Panc1 (cell line): ENCODE measurements at regions not wholly inside any gene's neighbourhood (a gene's known extent, or its start where the extent isn't known, plus 50 kb on each side); places are given as distances from the start of the nearest gene placed in this dataset.

Source experiments
- ATAC-seq: fragments of 200-7000 bp; cut with Tn5 transposase; 2 replicates; pipeline ENCODE4 v1.9.1; 2020; ENCODE audit warnings: mild to moderate bottlenecking, moderate library complexity
- BruUV-seq: library from RNA; stranded (reverse); fragments of 400-500 nt; replicated peaks from 2 replicates; lab custom pipeline; 2021; lab: Mats Ljungman, UMichigan
- CTCF ChIA-PET: fragments of 300-600 bp; sonication (Branson Sonifier 250); formaldehyde crosslinking; loops from one replicate; lab custom pipeline; 2022; ENCODE audit warnings: antibody characterized with exemption; lab: Charles Lee
- POLR2A ChIA-PET: fragments of 300-600 bp; sonication (Branson Sonifier 250); formaldehyde crosslinking; loops from one replicate; lab custom pipeline; 2022; ENCODE audit warnings: antibody characterized with exemption; lab: Charles Lee
- DNase-seq: peaks from one replicate; pipeline ENCODE4 v3.0.0-alpha.2; 2010; ENCODE audit warnings: low read depth, low spot score
- H3K27ac ChIP-seq: 2 replicates; pipeline ENCODE4 v1.5.1; 2011; ENCODE audit warnings: mild to moderate bottlenecking, low read length, inconsistent platforms
- H3K27me3 ChIP-seq: fragments of 200-500 bp; sonication (Bioruptor generic); 2 replicates; pipeline ENCODE4 v1.6.0; 2014; ENCODE audit warnings: low read length, inconsistent platforms; ENCODE audit not compliant: control insufficient read depth, insufficient read depth
- H3K36me3 ChIP-seq: fragments of 200-500 bp; sonication (Bioruptor generic); 2 replicates; pipeline ENCODE4 v1.5.1; 2014; ENCODE audit warnings: inconsistent platforms, mild to moderate bottlenecking, low read length, moderate library complexity; ENCODE audit not compliant: control insufficient read depth, insufficient read depth
- H3K4me1 ChIP-seq: 2 replicates; pipeline ENCODE4 v1.5.1; 2011; ENCODE audit warnings: inconsistent platforms, mild to moderate bottlenecking, low read length, moderate library complexity; ENCODE audit not compliant: control insufficient read depth, insufficient read depth
- H3K4me3 ChIP-seq, 2 experiments: 2 replicates each; pipeline ENCODE4 v1.5.1; 2011 to 2012; ENCODE audit warnings: low read depth in 2 of 2, low read length in 2 of 2, mild to moderate bottlenecking in 2 of 2, inconsistent platforms in 1 of 2, moderate library complexity in 1 of 2
- H3K9me3 ChIP-seq: fragments of 200-500 bp; sonication (Bioruptor generic); 2 replicates; pipeline ENCODE4 v1.5.1; 2014; ENCODE audit warnings: low read depth, mild to moderate bottlenecking, inconsistent platforms, low read length, moderate library complexity; ENCODE audit not compliant: control insufficient read depth, insufficient read depth
- POLR2AphosphoS5 ChIP-seq: IDR thresholded peaks from 2 replicates; pipeline ENCODE4 v1.6.1; 2012; ENCODE audit warnings: mild to moderate bottlenecking, low read depth, low read length, moderate library complexity
- SIN3A ChIP-seq: IDR thresholded peaks from 2 replicates; pipeline ENCODE4 v1.6.1; 2012; ENCODE audit warnings: low read depth, mild to moderate bottlenecking, low read length, moderate library complexity, borderline replicate concordance; ENCODE audit not compliant: insufficient read depth
- TCF7L2 ChIP-seq: IDR thresholded peaks from 2 replicates; pipeline ENCODE4 v1.6.1; 2011; ENCODE audit warnings: mild to moderate bottlenecking, low read depth, low read length, inconsistent platforms
- in situ Hi-C: cut with HindIII; loops from 2 replicates; pipeline ENCODE4 v1.10.0; 2016; ENCODE audit warnings: low sequenced_read_pairs, low pct_unique_long_range_greater_than_20kb
- intact Hi-C: fragments of 100-400 bp; cut with micrococcal nuclease; formaldehyde crosslinking; loops from one replicate; pipeline ENCODE4 v1.10.0; 2022; ENCODE audit not compliant: unreplicated experiment
- TF ChIP-seq, protein P1 (sequence below): fragments of 450-650 bp; IDR thresholded peaks from 2 replicates; pipeline ENCODE4 v1.5.1; 2017; ENCODE audit warnings: mild to moderate bottlenecking
- TF ChIP-seq, protein P2 (sequence below), 2 experiments: IDR thresholded peaks; 2 replicates each; pipeline ENCODE4 v1.6.1; 2011 to 2012; ENCODE audit warnings: low read depth in 2 of 2, control low read depth in 1 of 2, low read length in 1 of 2, mild to moderate bottlenecking in 1 of 2, moderate library complexity in 1 of 2; ENCODE audit not compliant: insufficient read depth in 1 of 2

DNA sequence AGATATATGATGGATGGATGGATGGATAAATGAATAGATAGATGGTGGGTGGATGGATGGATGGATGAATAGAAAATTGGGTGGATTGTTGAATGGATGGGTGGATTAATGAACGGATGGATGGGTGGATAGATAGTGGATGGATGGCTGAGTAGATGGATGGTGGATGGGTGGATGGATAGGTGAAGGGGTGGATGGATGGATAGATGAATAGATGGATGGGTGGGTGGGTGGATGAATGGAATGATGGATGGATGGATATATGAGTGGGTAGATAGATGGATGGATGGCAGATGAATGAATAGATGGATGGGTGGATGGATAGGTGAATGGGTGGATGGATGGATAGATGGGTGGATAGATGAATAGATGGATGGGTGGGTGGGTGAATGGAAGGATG, 80.7 kb upstream of the NEDD9 start:
- Histone ChIP-seq H3K27me3 (no peaks in the 10 kb centered on the region), H3K4me3 (no peak overlapping the region), H3K36me3 (no peaks in the 10 kb centered on the region), H3K9me3 (no peaks in the 10 kb centered on the region), H3K27ac (no peak overlapping the region), H3K4me1 (no peaks in the 10 kb centered on the region)
- DNase-seq: no peak
- in situ Hi-C loops: no loop called here
- intact Hi-C loops: no loop called here
- no TSS peak for BruUV-seq
- ChIA-PET POLR2A (interaction anchor here (0.7 kb wide), 1 partner anchor 163 kb away, joined by 3 read pairs; no protein-coding TSS in a partner anchor), CTCF (no interaction called here)
- TF ChIP-seq SIN3A (no peak), POLR2AphosphoS5 (no peak), TCF7L2 (no peak)
- TF ChIP-seq, protein P1, sequence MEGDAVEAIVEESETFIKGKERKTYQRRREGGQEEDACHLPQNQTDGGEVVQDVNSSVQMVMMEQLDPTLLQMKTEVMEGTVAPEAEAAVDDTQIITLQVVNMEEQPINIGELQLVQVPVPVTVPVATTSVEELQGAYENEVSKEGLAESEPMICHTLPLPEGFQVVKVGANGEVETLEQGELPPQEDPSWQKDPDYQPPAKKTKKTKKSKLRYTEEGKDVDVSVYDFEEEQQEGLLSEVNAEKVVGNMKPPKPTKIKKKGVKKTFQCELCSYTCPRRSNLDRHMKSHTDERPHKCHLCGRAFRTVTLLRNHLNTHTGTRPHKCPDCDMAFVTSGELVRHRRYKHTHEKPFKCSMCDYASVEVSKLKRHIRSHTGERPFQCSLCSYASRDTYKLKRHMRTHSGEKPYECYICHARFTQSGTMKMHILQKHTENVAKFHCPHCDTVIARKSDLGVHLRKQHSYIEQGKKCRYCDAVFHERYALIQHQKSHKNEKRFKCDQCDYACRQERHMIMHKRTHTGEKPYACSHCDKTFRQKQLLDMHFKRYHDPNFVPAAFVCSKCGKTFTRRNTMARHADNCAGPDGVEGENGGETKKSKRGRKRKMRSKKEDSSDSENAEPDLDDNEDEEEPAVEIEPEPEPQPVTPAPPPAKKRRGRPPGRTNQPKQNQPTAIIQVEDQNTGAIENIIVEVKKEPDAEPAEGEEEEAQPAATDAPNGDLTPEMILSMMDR: no peak
- TF ChIP-seq, protein P2, sequence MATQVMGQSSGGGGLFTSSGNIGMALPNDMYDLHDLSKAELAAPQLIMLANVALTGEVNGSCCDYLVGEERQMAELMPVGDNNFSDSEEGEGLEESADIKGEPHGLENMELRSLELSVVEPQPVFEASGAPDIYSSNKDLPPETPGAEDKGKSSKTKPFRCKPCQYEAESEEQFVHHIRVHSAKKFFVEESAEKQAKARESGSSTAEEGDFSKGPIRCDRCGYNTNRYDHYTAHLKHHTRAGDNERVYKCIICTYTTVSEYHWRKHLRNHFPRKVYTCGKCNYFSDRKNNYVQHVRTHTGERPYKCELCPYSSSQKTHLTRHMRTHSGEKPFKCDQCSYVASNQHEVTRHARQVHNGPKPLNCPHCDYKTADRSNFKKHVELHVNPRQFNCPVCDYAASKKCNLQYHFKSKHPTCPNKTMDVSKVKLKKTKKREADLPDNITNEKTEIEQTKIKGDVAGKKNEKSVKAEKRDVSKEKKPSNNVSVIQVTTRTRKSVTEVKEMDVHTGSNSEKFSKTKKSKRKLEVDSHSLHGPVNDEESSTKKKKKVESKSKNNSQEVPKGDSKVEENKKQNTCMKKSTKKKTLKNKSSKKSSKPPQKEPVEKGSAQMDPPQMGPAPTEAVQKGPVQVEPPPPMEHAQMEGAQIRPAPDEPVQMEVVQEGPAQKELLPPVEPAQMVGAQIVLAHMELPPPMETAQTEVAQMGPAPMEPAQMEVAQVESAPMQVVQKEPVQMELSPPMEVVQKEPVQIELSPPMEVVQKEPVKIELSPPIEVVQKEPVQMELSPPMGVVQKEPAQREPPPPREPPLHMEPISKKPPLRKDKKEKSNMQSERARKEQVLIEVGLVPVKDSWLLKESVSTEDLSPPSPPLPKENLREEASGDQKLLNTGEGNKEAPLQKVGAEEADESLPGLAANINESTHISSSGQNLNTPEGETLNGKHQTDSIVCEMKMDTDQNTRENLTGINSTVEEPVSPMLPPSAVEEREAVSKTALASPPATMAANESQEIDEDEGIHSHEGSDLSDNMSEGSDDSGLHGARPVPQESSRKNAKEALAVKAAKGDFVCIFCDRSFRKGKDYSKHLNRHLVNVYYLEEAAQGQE (IDR thresholded peaks at IDR 0.05; ENCODE audit: insufficient read depth in 1 of 2, low read depth in 2 of 2, low read length in 1 of 2): no peak
- ATAC-seq: no peak

DNA sequence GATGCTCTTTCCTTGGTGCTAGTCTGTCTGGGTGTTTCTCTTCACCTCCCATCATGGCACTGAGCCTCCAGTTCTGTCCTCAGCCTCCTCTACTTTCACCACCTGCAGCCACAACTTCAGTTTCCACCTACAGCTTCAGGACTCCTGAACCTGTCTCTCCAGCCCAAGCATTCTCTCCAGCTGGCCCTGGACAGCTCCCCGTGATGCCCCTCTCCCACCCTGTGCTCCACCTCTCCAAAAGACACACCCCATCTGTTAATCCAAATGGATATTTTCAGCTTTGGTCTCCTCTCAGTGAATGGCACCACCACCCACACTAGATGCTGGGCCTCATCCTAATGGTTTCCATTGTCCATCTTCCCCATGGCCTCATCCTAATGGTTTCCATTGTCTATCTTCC, 79.5 kb upstream of the NEDD9 start:
- ATAC-seq (no peak), DNase-seq (no peak)
- intact Hi-C loops: no loop called here
- H3K9me3 ChIP-seq: no peaks in the 10 kb centered on the region
- TF ChIP-seq POLR2AphosphoS5 (no peak), SIN3A (no peak), TCF7L2 (no peak)
- TF ChIP-seq, protein P2 (IDR thresholded peaks at IDR 0.05; ENCODE audit: insufficient read depth in 1 of 2, low read depth in 2 of 2, low read length in 1 of 2): no peak
- TF ChIP-seq, protein P1: no peak
- CTCF ChIA-PET: no interaction called here
- no peaks in the 10 kb centered on the region for H3K27me3 ChIP-seq
- no TSS peak for BruUV-seq
- in situ Hi-C loops: no loop called here
- POLR2A ChIA-PET: no interaction called here
- no peak overlapping the region for H3K4me3 ChIP-seq
- no peak overlapping the region for H3K27ac ChIP-seq
- H3K4me1 ChIP-seq: no peaks in the 10 kb centered on the region
- no peaks in the 10 kb centered on the region for H3K36me3 ChIP-seq
